Hepatocyte (in vitro differentiated cells): ENCODE measurements at regions not wholly inside any gene's neighbourhood (a gene's known extent, or its start where the extent isn't known, plus 50 kb on each side); places are given as distances from the start of the nearest gene placed in this dataset.

Experiments
- CTCF ChIP-seq: fragments of 200-600 bp; sonication (generic); IDR thresholded peaks from 2 replicates; pipeline ENCODE4 v1.5.1; 2016; ENCODE audit warnings: antibody characterized with exemption, mild to moderate bottlenecking; ENCODE audit not compliant: poor library complexity
- EZH2 ChIP-seq: fragments of 200-600 bp; sonication (generic); IDR thresholded peaks from 2 replicates; pipeline ENCODE4 v1.6.1; 2016; ENCODE audit warnings: antibody characterized with exemption, mild to moderate bottlenecking, borderline replicate concordance

DNA sequence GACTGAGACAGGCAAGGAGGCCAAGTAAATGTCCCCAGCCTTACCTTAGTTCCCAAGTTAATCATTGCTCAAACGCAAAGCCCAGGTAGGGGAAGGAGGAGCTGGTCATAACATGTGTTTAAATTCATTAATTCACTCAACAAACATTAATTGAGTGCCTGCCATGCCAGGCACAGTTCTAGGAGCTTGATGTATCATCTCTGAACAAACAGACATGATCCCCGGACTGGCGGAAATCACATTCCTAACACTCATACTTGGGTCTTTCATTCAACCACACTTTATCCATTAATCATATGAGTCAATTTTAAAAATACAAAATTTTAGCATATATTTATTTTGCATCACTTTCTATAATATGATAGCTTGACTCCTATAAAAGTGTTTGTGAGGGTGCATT, 335.3 kb upstream of the NOCT start:
- TF ChIP-seq CTCF (no peak), EZH2 (no peak)
